ENCODE measurements at regions not wholly inside any gene's neighbourhood (a gene's known extent, or its start where the extent isn't known, plus 50 kb on each side); places are given as distances from the start of the nearest gene placed in this dataset.

DNA sequence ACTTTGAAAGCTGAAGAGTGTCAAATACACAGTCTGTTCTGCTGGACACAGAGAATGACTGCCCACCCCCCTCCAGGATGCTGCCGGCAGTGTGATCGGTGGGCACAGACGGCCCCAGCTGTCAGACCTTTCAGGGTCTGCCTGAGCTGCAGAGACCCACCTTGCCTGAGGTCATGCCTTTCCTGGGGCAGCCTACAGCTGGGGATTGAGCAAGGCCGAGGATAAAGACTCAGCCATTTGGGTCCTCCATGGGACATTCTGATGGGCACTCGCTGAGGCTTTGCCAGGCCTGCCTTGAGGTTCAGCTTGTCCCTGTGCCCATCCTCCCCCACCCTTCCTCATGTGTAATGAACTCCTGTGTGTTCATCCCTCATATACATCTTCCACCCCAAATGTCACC, 102.3 kb upstream of the SMAD3 start:
- TF ChIP-seq MXI1 (IDR thresholded peaks at IDR 0.05; ENCODE audit: borderline replicate concordance, low read depth, low read length) (no peak), SMC3 (IDR thresholded peaks at IDR 0.05; ENCODE audit: low read depth, low read length) (no peak), RAD21 (IDR thresholded peaks at IDR 0.05; ENCODE audit: low read length) (no peak), CHD1 (IDR thresholded peaks at IDR 0.05; ENCODE audit: low read depth, low read length) (no peak), NFE2L2 (IDR thresholded peaks at IDR 0.05; ENCODE audit: low read depth, low read length) (no peak), RFX5 (IDR thresholded peaks at IDR 0.05; ENCODE audit: low read depth, low read length) (no peak), MAZ (IDR thresholded peaks at IDR 0.05; ENCODE audit: borderline replicate concordance, low read depth, low read length) (no peak), BHLHE40 (IDR thresholded peaks at IDR 0.05; ENCODE audit: low read depth, low read length) (no peak), POLR2A (IDR thresholded peaks at IDR 0.05; ENCODE audit: low read depth, low read length) (no peak), FOS (IDR thresholded peaks at IDR 0.05; ENCODE audit: low read depth, low read length) (no peak)
- TF ChIP-seq, protein P1, sequence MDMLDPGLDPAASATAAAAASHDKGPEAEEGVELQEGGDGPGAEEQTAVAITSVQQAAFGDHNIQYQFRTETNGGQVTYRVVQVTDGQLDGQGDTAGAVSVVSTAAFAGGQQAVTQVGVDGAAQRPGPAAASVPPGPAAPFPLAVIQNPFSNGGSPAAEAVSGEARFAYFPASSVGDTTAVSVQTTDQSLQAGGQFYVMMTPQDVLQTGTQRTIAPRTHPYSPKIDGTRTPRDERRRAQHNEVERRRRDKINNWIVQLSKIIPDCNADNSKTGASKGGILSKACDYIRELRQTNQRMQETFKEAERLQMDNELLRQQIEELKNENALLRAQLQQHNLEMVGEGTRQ (IDR thresholded peaks at IDR 0.05; ENCODE audit: low read depth, low read length): no peak
- TF ChIP-seq, protein P2, sequence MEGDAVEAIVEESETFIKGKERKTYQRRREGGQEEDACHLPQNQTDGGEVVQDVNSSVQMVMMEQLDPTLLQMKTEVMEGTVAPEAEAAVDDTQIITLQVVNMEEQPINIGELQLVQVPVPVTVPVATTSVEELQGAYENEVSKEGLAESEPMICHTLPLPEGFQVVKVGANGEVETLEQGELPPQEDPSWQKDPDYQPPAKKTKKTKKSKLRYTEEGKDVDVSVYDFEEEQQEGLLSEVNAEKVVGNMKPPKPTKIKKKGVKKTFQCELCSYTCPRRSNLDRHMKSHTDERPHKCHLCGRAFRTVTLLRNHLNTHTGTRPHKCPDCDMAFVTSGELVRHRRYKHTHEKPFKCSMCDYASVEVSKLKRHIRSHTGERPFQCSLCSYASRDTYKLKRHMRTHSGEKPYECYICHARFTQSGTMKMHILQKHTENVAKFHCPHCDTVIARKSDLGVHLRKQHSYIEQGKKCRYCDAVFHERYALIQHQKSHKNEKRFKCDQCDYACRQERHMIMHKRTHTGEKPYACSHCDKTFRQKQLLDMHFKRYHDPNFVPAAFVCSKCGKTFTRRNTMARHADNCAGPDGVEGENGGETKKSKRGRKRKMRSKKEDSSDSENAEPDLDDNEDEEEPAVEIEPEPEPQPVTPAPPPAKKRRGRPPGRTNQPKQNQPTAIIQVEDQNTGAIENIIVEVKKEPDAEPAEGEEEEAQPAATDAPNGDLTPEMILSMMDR (conservative IDR thresholded peaks at IDR 0.05; ENCODE audit: low read depth, low read length): no peak
- TF ChIP-seq, protein P3, sequence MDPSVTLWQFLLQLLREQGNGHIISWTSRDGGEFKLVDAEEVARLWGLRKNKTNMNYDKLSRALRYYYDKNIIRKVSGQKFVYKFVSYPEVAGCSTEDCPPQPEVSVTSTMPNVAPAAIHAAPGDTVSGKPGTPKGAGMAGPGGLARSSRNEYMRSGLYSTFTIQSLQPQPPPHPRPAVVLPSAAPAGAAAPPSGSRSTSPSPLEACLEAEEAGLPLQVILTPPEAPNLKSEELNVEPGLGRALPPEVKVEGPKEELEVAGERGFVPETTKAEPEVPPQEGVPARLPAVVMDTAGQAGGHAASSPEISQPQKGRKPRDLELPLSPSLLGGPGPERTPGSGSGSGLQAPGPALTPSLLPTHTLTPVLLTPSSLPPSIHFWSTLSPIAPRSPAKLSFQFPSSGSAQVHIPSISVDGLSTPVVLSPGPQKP (IDR thresholded peaks at IDR 0.05; ENCODE audit: borderline replicate concordance, low read depth, low read length): no peak
- no peaks in the 10 kb centered on the region; the same call in 1 of the 2 replicates for H4K20me1 ChIP-seq (ENCODE audit: insufficient read depth, low read length)
- no peak overlapping the region for H3K18ac ChIP-seq (ENCODE audit: low read depth, low read length)
- WGBS, 2 experiments (ENCODE audit: extremely low coverage in 2 of 2, insufficient read length in 1 of 2): no CpG with 5 or more reads among the region's 5 CpGs
- H3K9ac ChIP-seq (ENCODE audit: low read depth, low read length): no peak overlapping the region
- no peak overlapping the region for H2BK5ac ChIP-seq (ENCODE audit: low read depth, low read length, poor library complexity, severe bottlenecking)
- H2AK9ac ChIP-seq (replicated peaks; ENCODE audit: low read depth, low read length, poor library complexity): no peak overlapping the region
- no peak overlapping the region for H3K4me3 ChIP-seq (ENCODE audit: insufficient read depth, low read depth, low read length)
- no peak overlapping the region for H4K5ac ChIP-seq (ENCODE audit: low read depth, low read length)
- ChIA-PET POLR2A (ENCODE audit: unreplicated experiment) (interaction anchor here (0.5 kb wide), 1 partner anchor 109 kb away, joined by 3 read pairs; no protein-coding TSS in a partner anchor), CTCF (no interaction called here)
- no peak overlapping the region for H2AK5ac ChIP-seq (ENCODE audit: low read depth, low read length)
- H3K27ac ChIP-seq (ENCODE audit: insufficient read depth, low read length): no peak overlapping the region
- dilution Hi-C loops (cut with HindIII; ENCODE audit: low sequenced_read_pairs, unreplicated experiment) (no loop called here), intact Hi-C loops (cut with micrococcal nuclease) (no loop called here), in situ Hi-C loops (cut with MboI; ENCODE audit: low sequenced_read_pairs) (no loop called here)
- H3K27me3 ChIP-seq (ENCODE audit: control insufficient read depth, insufficient read depth, low read length): peaks cover 5% of the 10 kb centered on the region
- no peaks in the 10 kb centered on the region for H3K36me3 ChIP-seq (ENCODE audit: control insufficient read depth, insufficient read depth, low read length)
- H3K9me3 ChIP-seq (ENCODE audit: control insufficient read depth, insufficient read depth, low read length): no peaks in the 10 kb centered on the region
- H3K4me2 ChIP-seq (ENCODE audit: low read depth, low read length): no peak overlapping the region
- H3K79me1 ChIP-seq (ENCODE audit: low read depth in 1 of 2, low read length in 2 of 2): no peaks in the 10 kb centered on the region
- no peaks in the 10 kb centered on the region for H3K9me1 ChIP-seq (ENCODE audit: insufficient read depth, low read length)
- H4K8ac ChIP-seq (ENCODE audit: low read depth in 2 of 2, low read length in 2 of 2): no peak overlapping the region
- no peaks in the 10 kb centered on the region for H3K4me1 ChIP-seq (ENCODE audit: control insufficient read depth, insufficient read depth, low read length)
- ATAC-seq (ENCODE audit: low read depth) (no peak), DNase-seq (no peak)
- H3K23ac ChIP-seq (ENCODE audit: low read depth, low read length): no peak overlapping the region
- no TSS peak for BruUV-seq (replicated peaks)
- no peak overlapping the region for H2BK120ac ChIP-seq (ENCODE audit: low read depth, low read length)
- H2BK20ac ChIP-seq (ENCODE audit: low read depth, low read length): no peak overlapping the region
- no peak overlapping the region for H3K4ac ChIP-seq (ENCODE audit: low read depth, low read length)
- H3K56ac ChIP-seq (ENCODE audit: extremely low read depth, insufficient read depth, low read length): no peak overlapping the region
- no peak overlapping the region for H2AFZ ChIP-seq (replicated peaks; ENCODE audit: low read length, poor library complexity)
- H3K14ac ChIP-seq (replicated peaks; ENCODE audit: low read depth, low read length): no peak overlapping the region
- H2BK15ac ChIP-seq (ENCODE audit: low read depth, low read length): no peak overlapping the region
- no peak overlapping the region for H4K91ac ChIP-seq (ENCODE audit: insufficient read depth, low read depth, low read length)
